ENCODE measurements at regions not wholly inside any gene's neighbourhood (a gene's known extent, or its start where the extent isn't known, plus 50 kb on each side); places are given as distances from the start of the nearest gene placed in this dataset.

DNA sequence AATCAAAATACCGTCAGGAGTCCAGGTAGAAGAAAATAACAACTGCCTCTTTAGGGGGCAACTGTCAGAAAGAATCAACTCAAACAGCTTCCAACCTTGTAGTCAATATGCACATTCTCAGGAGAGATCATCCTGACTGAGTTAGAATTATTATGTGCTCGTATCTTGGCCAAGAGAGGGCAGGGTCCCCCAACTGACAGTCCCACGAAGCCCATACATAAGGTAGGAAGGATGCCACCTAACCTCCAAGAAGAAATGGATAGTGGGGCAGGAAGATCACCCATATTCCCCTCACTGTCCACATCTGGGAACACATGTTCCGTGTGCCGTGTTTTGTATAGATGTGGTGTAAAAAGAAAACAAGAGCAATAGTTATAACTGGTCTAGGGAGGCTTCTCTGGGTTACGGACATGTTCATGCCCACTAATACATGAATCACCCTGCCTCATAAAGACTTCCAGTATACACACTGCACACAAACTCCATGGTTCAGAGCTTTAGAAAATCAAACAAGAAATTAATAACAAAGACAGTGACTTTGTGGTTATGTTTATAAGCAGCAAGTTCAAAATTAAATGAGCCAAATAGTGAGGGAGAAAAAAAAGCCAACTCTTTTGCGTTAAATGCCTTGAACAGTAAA, 295.6 kb downstream of the FGFR2 start:
- H3K4me1 ChIP-seq, result peaks cover 0 to 27% (median 7%) of the 10 kb centered on the region in 3 donors
- no peak for TF ChIP-seq POLR2A (IDR thresholded peaks at IDR 0.05)
- TF ChIP-seq, protein P1, sequence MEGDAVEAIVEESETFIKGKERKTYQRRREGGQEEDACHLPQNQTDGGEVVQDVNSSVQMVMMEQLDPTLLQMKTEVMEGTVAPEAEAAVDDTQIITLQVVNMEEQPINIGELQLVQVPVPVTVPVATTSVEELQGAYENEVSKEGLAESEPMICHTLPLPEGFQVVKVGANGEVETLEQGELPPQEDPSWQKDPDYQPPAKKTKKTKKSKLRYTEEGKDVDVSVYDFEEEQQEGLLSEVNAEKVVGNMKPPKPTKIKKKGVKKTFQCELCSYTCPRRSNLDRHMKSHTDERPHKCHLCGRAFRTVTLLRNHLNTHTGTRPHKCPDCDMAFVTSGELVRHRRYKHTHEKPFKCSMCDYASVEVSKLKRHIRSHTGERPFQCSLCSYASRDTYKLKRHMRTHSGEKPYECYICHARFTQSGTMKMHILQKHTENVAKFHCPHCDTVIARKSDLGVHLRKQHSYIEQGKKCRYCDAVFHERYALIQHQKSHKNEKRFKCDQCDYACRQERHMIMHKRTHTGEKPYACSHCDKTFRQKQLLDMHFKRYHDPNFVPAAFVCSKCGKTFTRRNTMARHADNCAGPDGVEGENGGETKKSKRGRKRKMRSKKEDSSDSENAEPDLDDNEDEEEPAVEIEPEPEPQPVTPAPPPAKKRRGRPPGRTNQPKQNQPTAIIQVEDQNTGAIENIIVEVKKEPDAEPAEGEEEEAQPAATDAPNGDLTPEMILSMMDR (IDR thresholded peaks at IDR 0.05), result no peak
- no peaks in the 10 kb centered on the region for H3K27me3 ChIP-seq
- no peaks in the 10 kb centered on the region for H3K9me3 ChIP-seq
- intact Hi-C loops (cut with DNase I), result no loop called here
- 61 to 65% methylated on average over 7 of the region's 7 CpGs for WGBS, 2 donors
- peak overlapping the region in 1 of 4 donors; percentile 17 for H3K27ac ChIP-seq
- no peak overlapping the region for H3K4me3 ChIP-seq
- DNase-seq, result no peak
- H3K36me3 ChIP-seq, result no peaks in the 10 kb centered on the region

DNA sequence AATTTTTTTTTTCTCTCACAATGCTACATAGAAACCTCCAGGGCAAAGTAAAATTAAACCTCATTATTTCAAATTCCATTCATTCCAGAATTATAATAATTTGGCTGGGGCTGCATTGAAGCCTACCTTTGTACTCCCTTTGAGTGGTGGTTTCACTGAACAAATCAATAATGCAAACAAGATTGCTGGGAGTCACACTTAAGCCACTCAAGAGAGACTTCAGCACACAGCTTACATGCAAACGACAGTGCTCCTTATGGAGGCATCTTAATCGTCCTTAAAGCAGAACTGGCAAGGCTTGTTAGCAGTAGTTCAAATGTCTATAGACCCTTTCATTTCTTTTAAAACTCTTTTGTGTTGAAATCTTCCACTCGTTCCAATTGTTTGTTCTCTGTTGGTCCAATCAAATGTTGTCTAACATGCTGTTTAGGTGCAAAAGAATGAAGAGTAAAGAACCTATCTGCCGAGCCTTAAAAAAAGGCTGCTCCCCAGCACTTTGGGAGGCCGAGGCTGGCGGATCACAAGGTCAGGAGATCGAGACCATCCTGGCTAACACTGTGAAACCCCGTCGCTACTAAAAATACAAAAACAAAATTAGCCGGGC, 294.9 kb downstream of the FGFR2 start:
- DNase-seq, result no peak
- no peaks in the 10 kb centered on the region for H3K27me3 ChIP-seq
- H3K9me3 ChIP-seq, result no peaks in the 10 kb centered on the region
- peaks cover 0 to 27% (median 8%) of the 10 kb centered on the region in 3 donors for H3K4me1 ChIP-seq
- no peaks in the 10 kb centered on the region for H3K36me3 ChIP-seq
- 60 to 69% methylated on average over 9 to 10 of the region's 10 CpGs for WGBS, 2 donors
- H3K4me3 ChIP-seq, result no peak overlapping the region
- TF ChIP-seq POLR2A (IDR thresholded peaks at IDR 0.05), result no peak
- TF ChIP-seq, protein P1 (IDR thresholded peaks at IDR 0.05), result no peak
- intact Hi-C loops (cut with DNase I), result no loop called here
- no peak overlapping the region for H3K27ac ChIP-seq

DNA sequence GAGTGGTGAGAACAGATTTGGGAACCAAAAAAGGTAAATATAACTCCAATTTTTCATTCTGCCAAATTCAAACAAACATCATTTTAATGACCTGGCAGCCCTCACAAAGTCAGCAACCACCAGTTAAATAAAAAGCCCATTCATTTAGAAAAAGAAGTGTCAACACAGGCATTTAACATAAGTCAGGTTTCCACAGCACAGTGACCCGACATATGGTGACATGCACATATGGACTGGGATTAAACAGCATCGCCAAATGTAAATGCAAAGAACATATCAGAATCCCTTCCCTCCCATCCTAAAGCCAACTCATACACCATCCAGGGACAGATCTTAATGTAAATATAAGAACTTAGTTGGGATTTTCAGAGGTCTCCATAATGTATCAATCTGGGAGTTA, 293.2 kb downstream of the FGFR2 start:
- DNase-seq, result no peak
- 72 to 74% methylated on average over 2 of the region's 2 CpGs for WGBS, 2 donors
- H3K36me3 ChIP-seq, result no peaks in the 10 kb centered on the region
- intact Hi-C loops (cut with DNase I), result no loop called here
- no peak overlapping the region for H3K4me3 ChIP-seq
- no peaks in the 10 kb centered on the region for H3K9me3 ChIP-seq
- H3K27ac ChIP-seq, result no peak overlapping the region
- TF ChIP-seq, protein P1 (IDR thresholded peaks at IDR 0.05), result no peak
- TF ChIP-seq POLR2A (IDR thresholded peaks at IDR 0.05), result no peak
- H3K4me1 ChIP-seq, result peaks cover 0 to 27% (median 8%) of the 10 kb centered on the region in 3 donors
- no peaks in the 10 kb centered on the region for H3K27me3 ChIP-seq

DNA sequence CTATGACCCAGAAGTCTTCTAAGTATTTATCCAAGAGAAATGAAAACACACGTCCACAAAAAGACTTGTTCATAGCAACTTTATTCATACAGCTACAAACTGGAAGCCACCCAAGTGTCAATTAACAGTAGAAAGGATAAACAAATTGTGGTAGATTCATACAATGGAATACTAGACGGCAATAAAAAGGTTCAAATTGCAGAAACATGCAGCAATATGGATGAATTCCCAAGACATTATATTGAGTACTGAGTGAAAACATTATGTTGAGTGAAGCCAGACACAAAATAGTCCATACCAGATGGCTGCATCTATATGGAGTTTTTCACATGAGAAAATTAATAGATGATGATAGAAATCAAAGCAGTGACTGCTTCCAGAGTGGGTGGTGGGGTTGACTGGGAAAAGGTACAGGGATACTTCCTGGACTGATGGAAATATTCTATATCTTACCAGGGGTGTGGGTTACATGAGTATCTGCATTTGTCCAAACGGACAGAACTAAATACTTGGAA, 292.0 kb downstream of the FGFR2 start:
- Histone ChIP-seq H3K27ac (no peak overlapping the region), H3K4me3 (no peak overlapping the region), H3K36me3 (no peaks in the 10 kb centered on the region), H3K4me1 (peaks cover 0 to 28% (median 8%) of the 10 kb centered on the region in 3 donors), H3K27me3 (no peaks in the 10 kb centered on the region), H3K9me3 (no peaks in the 10 kb centered on the region)
- WGBS, 2 donors, result 54 to 55% methylated on average over 3 of the region's 3 CpGs
- TF ChIP-seq, protein P1 (IDR thresholded peaks at IDR 0.05), result no peak
- TF ChIP-seq POLR2A (IDR thresholded peaks at IDR 0.05), result no peak
- intact Hi-C loops (cut with DNase I), result no loop called here
- DNase-seq, result no peak

DNA sequence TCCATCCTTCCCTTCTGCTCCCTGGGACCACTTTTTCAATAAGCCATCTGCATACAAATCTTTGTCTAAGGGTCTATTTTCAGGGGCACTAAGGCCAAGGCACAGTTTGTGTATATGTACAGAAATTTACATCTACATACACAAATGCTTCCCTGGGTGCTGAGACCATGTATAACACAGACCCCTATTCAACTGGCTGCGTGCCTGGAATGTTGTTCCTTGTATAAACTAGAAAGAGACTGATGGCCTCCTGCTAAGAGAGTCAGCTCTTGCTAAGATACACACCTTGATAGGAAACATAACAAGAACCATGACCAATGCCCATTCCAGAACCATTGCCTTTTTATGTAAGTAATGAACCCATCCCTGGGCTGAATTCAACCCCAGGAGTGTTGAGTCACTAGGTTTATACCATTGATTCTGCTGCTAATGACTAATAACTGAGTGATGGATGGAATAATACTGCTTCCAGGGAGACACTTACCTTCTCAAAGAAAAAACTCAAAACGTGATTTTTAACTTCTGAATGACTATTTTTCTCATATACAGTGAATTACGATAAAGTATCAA, 290.7 kb downstream of the FGFR2 start:
- H3K27ac ChIP-seq, result no peak overlapping the region
- intact Hi-C loops (cut with DNase I), result no loop called here
- peaks cover 0 to 37% (median 8%) of the 10 kb centered on the region in 3 donors for H3K4me1 ChIP-seq
- TF ChIP-seq, protein P1 (IDR thresholded peaks at IDR 0.05), result no peak
- TF ChIP-seq POLR2A (IDR thresholded peaks at IDR 0.05), result no peak
- no peaks in the 10 kb centered on the region for H3K27me3 ChIP-seq
- no peak overlapping the region for H3K4me3 ChIP-seq
- DNase-seq, result no peak
- H3K36me3 ChIP-seq, result no peaks in the 10 kb centered on the region
- 35 to 51% methylated on average over 3 of the region's 3 CpGs for WGBS, 2 donors
- no peaks in the 10 kb centered on the region for H3K9me3 ChIP-seq
